RWPE2 (cell line): ENCODE measurements at regions not wholly inside any gene's neighbourhood (a gene's known extent, or its start where the extent isn't known, plus 50 kb on each side); places are given as distances from the start of the nearest gene placed in this dataset.

Experiments
- ATAC-seq: fragments of 200-7000 bp; cut with Tn5 transposase; 3 replicates; pipeline ENCODE4 v1.9.1; 2021; ENCODE audit warnings: low read depth
- DNase-seq: peaks from one replicate; pipeline ENCODE4 v3.0.0-alpha.2; 2020; ENCODE audit warnings: low spot score
- H3K27ac ChIP-seq: fragments of 450-650 bp; 2 replicates; pipeline ENCODE4 v1.5.1; 2017; ENCODE audit warnings: mild to moderate bottlenecking; ENCODE audit not compliant: poor library complexity, severe bottlenecking
- H3K27me3 ChIP-seq: fragments of 250-450 bp; sonication (Bioruptor Pico); 2 replicates; pipeline ENCODE4 v1.5.1; 2021; ENCODE audit warnings: mild to moderate bottlenecking, moderate library complexity; ENCODE audit not compliant: insufficient read depth, poor library complexity, severe bottlenecking
- H3K36me3 ChIP-seq: fragments of 250-450 bp; sonication (Bioruptor Pico); 2 replicates; pipeline ENCODE4 v1.5.1; 2020; ENCODE audit warnings: low read depth, mild to moderate bottlenecking, moderate library complexity
- H3K4me1 ChIP-seq: fragments of 250-450 bp; sonication (Bioruptor Pico); 2 replicates; pipeline ENCODE4 v1.5.1; 2021; ENCODE audit warnings: mild to moderate bottlenecking, moderate library complexity; ENCODE audit not compliant: insufficient read depth, poor library complexity, severe bottlenecking
- H3K4me3 ChIP-seq: fragments of 250-450 bp; sonication (Bioruptor Pico); 2 replicates; pipeline ENCODE4 v1.5.1; 2021; ENCODE audit warnings: mild to moderate bottlenecking, moderate library complexity; ENCODE audit not compliant: severe bottlenecking
- H3K9me3 ChIP-seq: fragments of 250-450 bp; sonication (Bioruptor Pico); 2 replicates; pipeline ENCODE4 v1.5.1; 2021; ENCODE audit warnings: mild to moderate bottlenecking, moderate library complexity; ENCODE audit not compliant: severe bottlenecking
- TF ChIP-seq, protein P1 (sequence below): fragments of 450-650 bp; IDR thresholded peaks from one replicate; pipeline ENCODE4 v1.5.1; 2017; ENCODE audit warnings: mild to moderate bottlenecking, moderate library complexity; ENCODE audit not compliant: poor library complexity, severe bottlenecking

- no peaks in the 10 kb centered on the region for H3K9me3 ChIP-seq
- H3K4me1 ChIP-seq, result no peaks in the 10 kb centered on the region
- TF ChIP-seq, protein P1, sequence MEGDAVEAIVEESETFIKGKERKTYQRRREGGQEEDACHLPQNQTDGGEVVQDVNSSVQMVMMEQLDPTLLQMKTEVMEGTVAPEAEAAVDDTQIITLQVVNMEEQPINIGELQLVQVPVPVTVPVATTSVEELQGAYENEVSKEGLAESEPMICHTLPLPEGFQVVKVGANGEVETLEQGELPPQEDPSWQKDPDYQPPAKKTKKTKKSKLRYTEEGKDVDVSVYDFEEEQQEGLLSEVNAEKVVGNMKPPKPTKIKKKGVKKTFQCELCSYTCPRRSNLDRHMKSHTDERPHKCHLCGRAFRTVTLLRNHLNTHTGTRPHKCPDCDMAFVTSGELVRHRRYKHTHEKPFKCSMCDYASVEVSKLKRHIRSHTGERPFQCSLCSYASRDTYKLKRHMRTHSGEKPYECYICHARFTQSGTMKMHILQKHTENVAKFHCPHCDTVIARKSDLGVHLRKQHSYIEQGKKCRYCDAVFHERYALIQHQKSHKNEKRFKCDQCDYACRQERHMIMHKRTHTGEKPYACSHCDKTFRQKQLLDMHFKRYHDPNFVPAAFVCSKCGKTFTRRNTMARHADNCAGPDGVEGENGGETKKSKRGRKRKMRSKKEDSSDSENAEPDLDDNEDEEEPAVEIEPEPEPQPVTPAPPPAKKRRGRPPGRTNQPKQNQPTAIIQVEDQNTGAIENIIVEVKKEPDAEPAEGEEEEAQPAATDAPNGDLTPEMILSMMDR, result no peak
- no peak overlapping the region for H3K4me3 ChIP-seq
- DNase-seq, result no peak
- H3K27ac ChIP-seq, result no peak overlapping the region
- no peaks in the 10 kb centered on the region for H3K36me3 ChIP-seq
- ATAC-seq, result no peak
- no peaks in the 10 kb centered on the region for H3K27me3 ChIP-seq
Measured at GRCh38 chr5:105371169-105371568, 1808.6 kb upstream of the NUDT12 start.

GRCh38 chr5:105350486-105351140 lies 1788.0 kb upstream of the NUDT12 start:
- Histone ChIP-seq H3K36me3 (no peaks in the 10 kb centered on the region), H3K9me3 (peaks cover 2% of the 10 kb centered on the region), H3K4me3 (no peak overlapping the region), H3K27ac (no peak overlapping the region), H3K27me3 (no peaks in the 10 kb centered on the region), H3K4me1 (no peaks in the 10 kb centered on the region)
- DNase-seq (no peak), ATAC-seq (peak; percentile 31; the same call in 1 of the 3 replicates)
- TF ChIP-seq, protein P1, result no peak

- TF ChIP-seq, protein P1, result no peak
- Histone ChIP-seq H3K27me3 (no peaks in the 10 kb centered on the region), H3K27ac (no peak overlapping the region), H3K4me1 (no peaks in the 10 kb centered on the region), H3K36me3 (no peaks in the 10 kb centered on the region), H3K4me3 (no peak overlapping the region), H3K9me3 (no peaks in the 10 kb centered on the region)
- ATAC-seq, result no peak
- no peak for DNase-seq
Measured at GRCh38 chr5:105331558-105331957, 1769.0 kb upstream of the NUDT12 start.

DNA sequence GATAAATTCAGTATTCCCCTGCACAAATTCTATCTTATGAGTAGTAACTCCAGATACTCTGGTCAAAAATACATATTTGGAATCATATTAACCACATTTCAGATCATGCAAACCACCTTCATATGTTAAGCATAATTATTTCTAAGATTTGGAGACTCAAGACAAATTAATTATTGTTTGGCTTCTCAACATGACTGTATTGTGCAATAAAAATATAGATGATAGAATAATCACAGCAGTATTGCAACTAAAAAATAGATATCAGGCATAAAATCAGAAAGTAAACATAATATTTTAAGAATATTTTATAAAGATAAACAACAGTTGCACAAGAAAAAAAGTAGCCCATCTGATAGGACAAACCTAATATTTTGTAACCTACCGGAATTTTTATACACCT lies 1767.6 kb upstream of the NUDT12 start:
- H3K4me3 ChIP-seq, result no peak overlapping the region
- H3K9me3 ChIP-seq, result no peaks in the 10 kb centered on the region
- H3K27ac ChIP-seq, result no peak overlapping the region
- ATAC-seq (no peak), DNase-seq (no peak)
- no peaks in the 10 kb centered on the region for H3K4me1 ChIP-seq
- H3K27me3 ChIP-seq, result no peaks in the 10 kb centered on the region
- TF ChIP-seq, protein P1, result no peak
- no peaks in the 10 kb centered on the region for H3K36me3 ChIP-seq

DNA sequence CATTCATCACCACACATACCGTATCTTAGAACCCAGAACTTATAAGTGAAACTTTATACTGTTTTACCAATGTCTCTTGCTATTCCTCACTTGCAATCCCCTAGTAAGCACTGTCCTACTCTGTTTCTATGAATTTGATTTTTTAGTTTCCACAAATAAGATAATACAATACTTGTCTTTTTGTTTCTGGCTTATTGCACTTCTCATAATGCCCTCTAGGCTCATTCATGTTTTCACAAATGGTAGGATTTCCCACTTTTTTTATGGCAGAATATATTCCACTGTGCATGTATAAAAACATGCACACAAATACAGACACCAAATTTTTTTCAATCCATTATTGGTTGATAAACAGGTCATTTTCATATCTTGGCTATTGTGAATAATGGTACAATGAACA lies 1742.3 kb upstream of the NUDT12 start:
- Histone ChIP-seq H3K27me3 (peaks cover 4% of the 10 kb centered on the region), H3K4me3 (no peak overlapping the region), H3K9me3 (no peaks in the 10 kb centered on the region), H3K27ac (no peak overlapping the region), H3K4me1 (no peaks in the 10 kb centered on the region), H3K36me3 (no peaks in the 10 kb centered on the region)
- ATAC-seq (no peak), DNase-seq (no peak)
- TF ChIP-seq, protein P1, result no peak
